NCI-H2196 (cell line): ENCODE measurements at regions not wholly inside any gene's neighbourhood (a gene's known extent, or its start where the extent isn't known, plus 50 kb on each side); places are given as distances from the start of the nearest gene placed in this dataset.

Experiments
- DNase-seq: peaks from one replicate; lab custom pipeline; 2025; ENCODE audit not compliant: unreplicated experiment; lab: John Stamatoyannopoulos, UW

GRCh38 chr2:220152281-220152935, 525.0 kb downstream of the SLC4A3 start:
- DNase-seq, result no peak

DNA sequence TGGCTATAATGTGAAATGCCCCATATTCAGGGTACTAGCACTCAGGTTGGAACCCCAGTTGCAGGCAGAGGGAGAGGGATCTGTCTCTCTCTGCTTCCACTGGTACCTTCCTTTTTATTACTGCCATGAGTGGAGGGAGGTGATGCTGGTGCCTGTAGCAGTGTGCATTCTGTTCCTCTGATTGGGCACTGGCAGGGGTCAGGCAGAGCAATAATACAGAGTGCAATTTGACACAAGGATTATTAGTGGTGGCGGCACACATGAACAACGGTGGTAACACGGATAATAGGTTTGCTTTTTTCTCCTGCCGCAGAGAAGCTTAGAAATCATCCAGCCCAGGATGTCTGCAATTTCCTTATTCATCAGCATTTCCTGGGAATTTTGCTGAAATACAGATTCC, 525.7 kb downstream of the SLC4A3 start:
- DNase-seq, result no peak

DNA sequence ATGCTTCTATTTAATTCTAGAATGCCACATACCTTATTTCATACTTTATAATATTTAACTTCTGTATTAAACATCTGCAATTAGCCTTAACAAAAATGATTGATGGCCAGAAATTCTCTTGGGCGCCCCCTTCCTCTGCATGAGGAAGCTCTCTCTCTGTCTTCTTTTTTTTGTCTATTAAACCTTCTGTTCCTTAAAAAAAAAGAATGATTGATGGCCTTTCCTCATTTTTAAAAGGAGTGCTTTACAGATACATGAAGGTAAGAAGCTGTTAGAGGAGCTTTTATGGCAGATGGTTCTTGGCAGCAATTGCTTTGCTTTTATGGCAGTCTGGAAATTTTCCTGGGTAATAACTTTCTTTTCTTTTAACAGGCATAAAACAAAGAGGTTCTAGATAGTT, 526.9 kb downstream of the SLC4A3 start:
- DNase-seq, result no peak

- no peak for DNase-seq
Measured at GRCh38 chr2:220157312-220157711, 529.9 kb downstream of the SLC4A3 start.

DNA sequence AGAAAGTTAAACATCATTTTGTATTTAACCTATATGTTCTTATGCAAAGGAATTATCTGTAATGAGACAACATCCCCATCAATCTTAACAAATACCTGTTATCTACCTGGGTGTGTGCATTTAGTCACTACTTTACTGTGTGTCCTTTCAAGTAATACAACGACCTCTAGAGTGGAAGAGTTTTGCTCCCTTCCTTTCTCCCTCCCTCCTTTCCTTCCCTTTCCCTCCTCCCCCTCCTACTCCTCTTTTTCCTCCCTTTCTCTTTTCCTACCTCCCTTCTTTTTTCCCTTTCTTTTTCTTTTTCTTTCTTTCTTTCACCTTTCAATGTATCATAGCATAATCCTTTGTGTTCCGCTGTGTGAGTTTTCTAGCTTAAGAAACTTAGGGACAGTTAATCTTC, 532.3 kb downstream of the SLC4A3 start:
- no peak for DNase-seq

DNA sequence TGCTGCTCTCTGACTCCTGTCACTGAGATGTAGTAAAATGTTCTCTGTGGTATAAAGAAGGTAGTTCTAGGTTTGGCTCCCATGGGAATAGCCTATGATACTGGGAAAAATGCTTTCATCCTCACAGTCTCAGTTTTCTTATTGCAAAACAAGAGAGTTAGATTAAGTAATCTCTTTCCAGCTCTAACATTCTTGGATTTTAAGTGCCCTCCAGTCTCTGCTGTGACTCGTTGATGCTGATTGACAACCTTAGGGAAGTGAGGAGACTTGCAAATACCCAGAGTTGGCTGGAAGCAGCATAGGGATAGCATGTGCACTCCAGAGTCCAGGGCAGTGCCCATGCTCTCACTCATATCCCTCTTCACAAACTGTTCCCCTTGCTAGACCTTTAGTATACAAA, 534.9 kb downstream of the SLC4A3 start:
- DNase-seq, result no peak

GRCh38 chr2:220163486-220163885, 536.1 kb downstream of the SLC4A3 start:
- DNase-seq, result no peak

DNA sequence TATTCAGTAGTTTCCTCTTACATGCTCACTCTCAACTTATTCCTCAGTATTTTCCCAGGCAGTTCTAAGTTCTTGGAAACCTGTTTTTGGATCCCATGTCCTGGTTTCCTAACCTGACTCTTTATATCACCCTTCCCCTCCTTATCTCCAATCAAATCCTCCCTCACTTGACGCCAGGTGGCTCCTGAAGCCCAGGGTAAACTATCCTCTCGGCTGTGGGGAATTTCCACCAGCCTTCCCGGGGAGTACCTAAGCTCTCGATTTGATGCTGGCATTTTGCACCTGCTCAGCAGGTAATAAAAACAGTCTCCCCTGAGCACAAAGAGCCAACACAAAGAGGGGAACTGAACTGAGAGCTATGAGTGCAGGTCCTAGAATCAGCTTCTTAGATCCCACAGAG, 538.0 kb downstream of the SLC4A3 start:
- peak; percentile 50 for DNase-seq

DNA sequence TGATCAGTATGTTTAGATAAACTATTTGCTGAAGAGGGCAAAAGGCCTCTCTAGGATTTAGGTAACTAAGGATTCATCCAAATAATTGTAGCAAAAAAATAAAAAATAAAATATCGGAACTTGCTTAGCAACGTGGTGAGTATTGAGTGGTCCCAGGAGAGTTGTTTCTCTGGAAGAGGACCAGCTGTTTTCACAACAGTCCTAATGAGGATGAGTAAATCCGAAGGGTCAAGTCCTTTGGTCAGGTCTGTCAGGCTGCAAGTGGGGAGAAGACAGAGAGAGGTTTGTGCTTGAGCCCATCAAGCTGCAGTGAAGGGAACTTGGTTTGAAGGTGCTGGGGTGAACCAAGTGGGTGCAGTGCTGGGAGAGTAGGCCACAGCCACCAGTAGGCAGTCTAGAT, 539.2 kb downstream of the SLC4A3 start:
- no peak for DNase-seq

DNA sequence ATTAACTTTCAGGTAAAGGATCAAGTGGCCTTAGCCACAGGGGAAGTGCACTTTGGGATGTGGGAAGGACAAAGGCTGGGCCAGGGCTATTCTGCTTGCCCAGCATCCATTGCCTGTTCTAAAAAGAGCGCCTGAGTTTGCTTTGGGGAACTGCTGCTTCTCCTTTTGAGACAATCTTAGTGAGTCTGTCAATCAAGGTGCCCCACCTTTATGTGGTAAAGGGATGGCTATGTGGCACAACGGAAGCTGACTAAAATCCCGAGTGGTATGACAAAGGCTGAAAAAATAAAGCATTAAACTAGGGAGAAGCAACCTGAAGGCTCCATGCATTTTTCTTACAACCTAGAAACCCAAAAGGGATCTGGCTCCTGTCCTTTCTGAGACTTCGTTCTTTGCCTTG, 540.5 kb downstream of the SLC4A3 start:
- no peak for DNase-seq

GRCh38 chr2:220168891-220169546, 541.6 kb downstream of the SLC4A3 start:
- no peak for DNase-seq

GRCh38 chr2:220174826-220175225, 547.4 kb downstream of the SLC4A3 start:
- no peak for DNase-seq

- DNase-seq, result no peak
Measured at GRCh38 chr2:220175967-220176366, 548.5 kb downstream of the SLC4A3 start.

GRCh38 chr2:220178991-220179695, 551.7 kb downstream of the SLC4A3 start:
- DNase-seq, result no peak

DNA sequence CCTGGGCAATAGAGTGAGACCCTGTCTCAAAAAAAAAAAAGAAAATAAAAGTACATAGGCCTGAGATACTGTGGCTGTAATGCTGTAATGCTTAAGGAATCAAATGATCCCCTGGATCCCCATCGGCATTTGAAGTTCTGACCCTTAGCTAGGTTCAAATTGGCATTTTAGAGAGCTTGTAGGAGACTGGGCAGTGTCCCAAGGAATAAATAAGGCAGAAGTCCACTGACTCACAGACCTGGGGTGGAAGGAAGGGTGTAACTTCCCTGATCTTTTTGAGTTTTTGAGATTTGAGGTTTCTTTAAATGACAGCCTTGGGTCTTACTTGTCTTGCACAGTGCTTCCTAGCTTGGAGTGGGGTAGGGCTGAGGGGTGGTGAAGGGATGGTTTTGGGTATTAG, 553.7 kb downstream of the SLC4A3 start:
- no peak for DNase-seq

GRCh38 chr2:220182790-220183189, 555.4 kb downstream of the SLC4A3 start:
- DNase-seq, result no peak

- no peak for DNase-seq
Measured at GRCh38 chr2:220185766-220186305, 558.4 kb downstream of the SLC4A3 start.

GRCh38 chr2:220188031-220188430, 560.6 kb downstream of the SLC4A3 start:
- DNase-seq, result no peak

DNA sequence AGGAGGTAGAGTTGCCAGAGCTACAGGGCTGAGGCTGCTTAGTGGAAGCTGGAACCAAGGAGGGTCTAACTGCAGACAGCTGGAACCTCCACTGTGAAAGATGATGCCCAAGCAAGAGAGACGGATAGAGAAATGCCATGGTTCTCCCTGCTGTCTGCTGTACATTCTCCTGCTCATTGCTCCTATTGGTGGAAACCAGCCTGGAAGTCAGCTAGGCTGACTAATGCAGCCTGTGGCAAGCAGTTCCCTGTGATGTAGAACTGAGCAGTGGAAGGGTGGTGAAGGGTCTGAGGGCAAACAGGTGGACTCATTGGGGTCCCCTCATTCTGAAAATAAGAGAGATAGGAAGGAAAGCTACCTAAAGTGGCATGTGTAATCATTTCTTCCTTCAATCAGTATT, 563.6 kb downstream of the SLC4A3 start:
- no peak for DNase-seq

GRCh38 chr2:220191737-220192136, 564.3 kb downstream of the SLC4A3 start:
- DNase-seq, result no peak

- no peak for DNase-seq
Measured at GRCh38 chr2:220192994-220193753, 565.7 kb downstream of the SLC4A3 start.
